Activated naive CD8-positive, alpha-beta T cell treated with anti-CD3 and anti-CD28 coated beads, Interleukin-2, amount 50 U/mL, for 24 hours (primary cell): ENCODE measurements at regions not wholly inside any gene's neighbourhood (a gene's known extent, or its start where the extent isn't known, plus 50 kb on each side); places are given as distances from the start of the nearest gene placed in this dataset.
"Not testable (repeated sequence)": the region's sequence is repeated elsewhere in the genome, so short reads cannot be mapped to it uniquely, and the experiment has no call there.

ENCODE experiments used
- ATAC-seq: fragments of 150-1000 bp; cut with Tn5 transposase; one replicate; pipeline ENCODE4 v1.10.0; 2021
- DNase-seq: peaks from one replicate; pipeline ENCODE4 v3.0.0; 2021
- H3K27ac Mint-ChIP-seq: one replicate; pipeline ENCODE4 v1.8.0; 2021; ENCODE audit warnings: mild to moderate bottlenecking, mixed read lengths
- H3K27me3 Mint-ChIP-seq: one replicate; pipeline ENCODE4 v1.8.0; 2021; ENCODE audit warnings: mixed read lengths
- H3K36me3 Mint-ChIP-seq: one replicate; pipeline ENCODE4 v1.8.0; 2021; ENCODE audit warnings: low read depth, mixed read lengths
- H3K4me1 Mint-ChIP-seq: one replicate; pipeline ENCODE4 v1.8.0; 2021; ENCODE audit warnings: mixed read lengths
- H3K4me3 Mint-ChIP-seq: one replicate; pipeline ENCODE4 v1.8.0; 2021; ENCODE audit warnings: mild to moderate bottlenecking, moderate library complexity, mixed read lengths
- H3K9me3 Mint-ChIP-seq: one replicate; pipeline ENCODE4 v1.8.0; 2021; ENCODE audit warnings: mixed read lengths

- no peak for DNase-seq
- Mint-ChIP-seq H3K4me3 (no peak overlapping the region), H3K4me1 (no peaks in the 10 kb centered on the region), H3K9me3 (no peaks in the 10 kb centered on the region), H3K27me3 (no peaks in the 10 kb centered on the region), H3K27ac (no peak overlapping the region), H3K36me3 (no peaks in the 10 kb centered on the region)
- no peak for ATAC-seq
These were observed 446.9 kb upstream of the GRIN3A start for GRCh38 chr9:102185371-102185770.

- no peak for DNase-seq
- Mint-ChIP-seq H3K9me3 (peaks cover 12% of the 10 kb centered on the region), H3K27ac (no peak overlapping the region), H3K27me3 (no peaks in the 10 kb centered on the region), H3K36me3 (no peaks in the 10 kb centered on the region), H3K4me1 (no peaks in the 10 kb centered on the region), H3K4me3 (no peak overlapping the region)
- no peak for ATAC-seq
These were observed 440.4 kb upstream of the GRIN3A start for GRCh38 chr9:102178811-102179210.

- not testable (repeated sequence) for H3K27me3 Mint-ChIP-seq, H3K36me3 Mint-ChIP-seq, H3K27ac Mint-ChIP-seq, H3K4me3 Mint-ChIP-seq, DNase-seq, ATAC-seq, H3K4me1 Mint-ChIP-seq
- peaks cover 21% of the 10 kb centered on the region for H3K9me3 Mint-ChIP-seq
These were observed 435.8 kb upstream of the GRIN3A start for GRCh38 chr9:102174202-102174601.

GRCh38 chr9:102164247-102164646, 425.8 kb upstream of the GRIN3A start:
- H3K27me3 Mint-ChIP-seq = no peaks in the 10 kb centered on the region
- H3K27ac Mint-ChIP-seq = no peak overlapping the region
- no peak for DNase-seq
- no peak overlapping the region for H3K4me3 Mint-ChIP-seq
- no peaks in the 10 kb centered on the region for H3K4me1 Mint-ChIP-seq
- ATAC-seq = no peak
- peaks cover under 1% of the 10 kb centered on the region for H3K9me3 Mint-ChIP-seq
- H3K36me3 Mint-ChIP-seq = no peaks in the 10 kb centered on the region

- not testable (repeated sequence) for ATAC-seq, H3K36me3 Mint-ChIP-seq, DNase-seq, H3K27me3 Mint-ChIP-seq, H3K27ac Mint-ChIP-seq, H3K4me3 Mint-ChIP-seq, H3K4me1 Mint-ChIP-seq
- peaks cover 30% of the 10 kb centered on the region for H3K9me3 Mint-ChIP-seq
These were observed 414.6 kb upstream of the GRIN3A start for GRCh38 chr9:102153081-102153480.

- ATAC-seq (no peak), DNase-seq (no peak)
- H3K27ac Mint-ChIP-seq = no peak overlapping the region
- no peak overlapping the region for H3K4me3 Mint-ChIP-seq
- no peaks in the 10 kb centered on the region for H3K27me3 Mint-ChIP-seq
- no peaks in the 10 kb centered on the region for H3K36me3 Mint-ChIP-seq
- H3K9me3 Mint-ChIP-seq = peaks cover 4% of the 10 kb centered on the region
- H3K4me1 Mint-ChIP-seq = no peaks in the 10 kb centered on the region
These were observed 397.3 kb upstream of the GRIN3A start for GRCh38 chr9:102135768-102136167.

GRCh38 chr9:102124465-102124864, 386.0 kb upstream of the GRIN3A start:
- Mint-ChIP-seq H3K4me1 (no peaks in the 10 kb centered on the region), H3K27ac (no peak overlapping the region), H3K27me3 (no peaks in the 10 kb centered on the region), H3K36me3 (no peaks in the 10 kb centered on the region), H3K4me3 (no peak overlapping the region), H3K9me3 (peaks cover 4% of the 10 kb centered on the region)
- no peak for ATAC-seq
- DNase-seq = no peak

- DNase-seq = no peak
- H3K4me3 Mint-ChIP-seq = no peak overlapping the region
- H3K27ac Mint-ChIP-seq = no peak overlapping the region
- no peak for ATAC-seq
- no peaks in the 10 kb centered on the region for H3K36me3 Mint-ChIP-seq
- peaks cover 13% of the 10 kb centered on the region for H3K9me3 Mint-ChIP-seq
- H3K4me1 Mint-ChIP-seq = no peaks in the 10 kb centered on the region
- no peaks in the 10 kb centered on the region for H3K27me3 Mint-ChIP-seq
These were observed 376.1 kb upstream of the GRIN3A start for GRCh38 chr9:102114557-102114956.

GRCh38 chr9:102113191-102113590, 374.7 kb upstream of the GRIN3A start:
- H3K4me3 Mint-ChIP-seq = no peak overlapping the region
- DNase-seq (no peak), ATAC-seq (no peak)
- peaks cover 7% of the 10 kb centered on the region for H3K9me3 Mint-ChIP-seq
- no peaks in the 10 kb centered on the region for H3K36me3 Mint-ChIP-seq
- H3K27ac Mint-ChIP-seq = no peak overlapping the region
- no peaks in the 10 kb centered on the region for H3K4me1 Mint-ChIP-seq
- H3K27me3 Mint-ChIP-seq = no peaks in the 10 kb centered on the region

- no peaks in the 10 kb centered on the region for H3K27me3 Mint-ChIP-seq
- ATAC-seq = no peak
- H3K4me1 Mint-ChIP-seq = no peaks in the 10 kb centered on the region
- peaks cover 7% of the 10 kb centered on the region for H3K9me3 Mint-ChIP-seq
- no peak for DNase-seq
- no peak overlapping the region for H3K4me3 Mint-ChIP-seq
- no peak overlapping the region for H3K27ac Mint-ChIP-seq
- H3K36me3 Mint-ChIP-seq = no peaks in the 10 kb centered on the region
These were observed 368.0 kb upstream of the GRIN3A start for GRCh38 chr9:102106439-102106838.

GRCh38 chr9:102101723-102102122, 363.3 kb upstream of the GRIN3A start:
- H3K4me3 Mint-ChIP-seq = no peak overlapping the region
- no peaks in the 10 kb centered on the region for H3K4me1 Mint-ChIP-seq
- H3K27me3 Mint-ChIP-seq = no peaks in the 10 kb centered on the region
- no peaks in the 10 kb centered on the region for H3K36me3 Mint-ChIP-seq
- no peak overlapping the region for H3K27ac Mint-ChIP-seq
- H3K9me3 Mint-ChIP-seq = peaks cover 7% of the 10 kb centered on the region
- DNase-seq (no peak), ATAC-seq (no peak)

GRCh38 chr9:102087141-102087540, 348.7 kb upstream of the GRIN3A start:
- H3K27ac Mint-ChIP-seq = no peak overlapping the region
- no peak for ATAC-seq
- H3K4me3 Mint-ChIP-seq = no peak overlapping the region
- no peaks in the 10 kb centered on the region for H3K36me3 Mint-ChIP-seq
- H3K4me1 Mint-ChIP-seq = no peaks in the 10 kb centered on the region
- no peaks in the 10 kb centered on the region for H3K9me3 Mint-ChIP-seq
- H3K27me3 Mint-ChIP-seq = no peaks in the 10 kb centered on the region
- no peak for DNase-seq

GRCh38 chr9:102085548-102085947, 347.1 kb upstream of the GRIN3A start:
- H3K27ac Mint-ChIP-seq = no peak overlapping the region
- H3K27me3 Mint-ChIP-seq = no peaks in the 10 kb centered on the region
- no peaks in the 10 kb centered on the region for H3K36me3 Mint-ChIP-seq
- ATAC-seq (no peak), DNase-seq (no peak)
- H3K4me3 Mint-ChIP-seq = no peak overlapping the region
- H3K4me1 Mint-ChIP-seq = no peaks in the 10 kb centered on the region
- H3K9me3 Mint-ChIP-seq = no peaks in the 10 kb centered on the region

- ATAC-seq = no peak
- DNase-seq = no peak
- H3K27me3 Mint-ChIP-seq = no peaks in the 10 kb centered on the region
- H3K4me3 Mint-ChIP-seq = no peak overlapping the region
- peaks cover 4% of the 10 kb centered on the region for H3K9me3 Mint-ChIP-seq
- H3K36me3 Mint-ChIP-seq = no peaks in the 10 kb centered on the region
- H3K4me1 Mint-ChIP-seq = no peaks in the 10 kb centered on the region
- no peak overlapping the region for H3K27ac Mint-ChIP-seq
These were observed 333.8 kb upstream of the GRIN3A start for GRCh38 chr9:102072059-102072764.

- no peak for ATAC-seq
- Mint-ChIP-seq H3K4me1 (no peaks in the 10 kb centered on the region), H3K9me3 (peaks cover 4% of the 10 kb centered on the region), H3K27me3 (no peaks in the 10 kb centered on the region), H3K36me3 (no peaks in the 10 kb centered on the region), H3K27ac (no peak overlapping the region), H3K4me3 (no peak overlapping the region)
- DNase-seq = no peak
These were observed 331.5 kb upstream of the GRIN3A start for GRCh38 chr9:102069969-102070368.

- Mint-ChIP-seq H3K9me3 (no peaks in the 10 kb centered on the region), H3K27me3 (no peaks in the 10 kb centered on the region), H3K4me3 (no peak overlapping the region), H3K36me3 (no peaks in the 10 kb centered on the region), H3K27ac (no peak overlapping the region), H3K4me1 (peaks cover 26% of the 10 kb centered on the region)
- DNase-seq (no peak), ATAC-seq (no peak)
These were observed 316.4 kb upstream of the GRIN3A start for GRCh38 chr9:102054811-102055210.
